Hepatocyte (in vitro differentiated cells): ENCODE measurements at regions not wholly inside any gene's neighbourhood (a gene's known extent, or its start where the extent isn't known, plus 50 kb on each side); places are given as distances from the start of the nearest gene placed in this dataset.

Source experiments
- CTCF ChIP-seq: fragments of 200-600 bp; sonication (generic); IDR thresholded peaks from 2 replicates; pipeline ENCODE4 v1.5.1; 2016; ENCODE audit warnings: antibody characterized with exemption, mild to moderate bottlenecking; ENCODE audit not compliant: poor library complexity
- EZH2 ChIP-seq: fragments of 200-600 bp; sonication (generic); IDR thresholded peaks from 2 replicates; pipeline ENCODE4 v1.6.1; 2016; ENCODE audit warnings: antibody characterized with exemption, mild to moderate bottlenecking, borderline replicate concordance
- EZH2phosphoT487 ChIP-seq: fragments of 200-600 bp; sonication (generic); IDR thresholded peaks from one replicate; pipeline ENCODE4 v1.6.1; 2018; ENCODE audit warnings: antibody characterized with exemption, mild to moderate bottlenecking, low read depth, moderate library complexity; ENCODE audit not compliant: unreplicated experiment, severe bottlenecking

GRCh38 chr1:244326757-244327156 is 125.0 kb downstream of the ADSS2 start:
- TF ChIP-seq CTCF (no peak), EZH2phosphoT487 (no peak), EZH2 (no peak)
